OCI-LY7 (cell line): ENCODE measurements at regions not wholly inside any gene's neighbourhood (a gene's known extent, or its start where the extent isn't known, plus 50 kb on each side); places are given as distances from the start of the nearest gene placed in this dataset.

ENCODE experiments used
- BruUV-seq: library from RNA; stranded (reverse); fragments of 400-500 nt; replicated peaks from 2 replicates; lab custom pipeline; 2021; lab: Mats Ljungman, UMichigan
- CTCF ChIA-PET: fragments of 300-600 bp; sonication (Branson Sonifier 250); formaldehyde crosslinking; loops from one replicate; lab custom pipeline; 2022; ENCODE audit warnings: antibody characterized with exemption; ENCODE audit not compliant: unreplicated experiment; lab: Charles Lee
- POLR2A ChIA-PET: fragments of 300-600 bp; sonication (Branson Sonifier 250); formaldehyde crosslinking; loops from one replicate; lab custom pipeline; 2022; ENCODE audit warnings: antibody characterized with exemption; lab: Charles Lee
- DNase-seq: peaks from one replicate; pipeline ENCODE4 v3.0.0-alpha.2; 2015; ENCODE audit warnings: low spot score
- H2AFZ ChIP-seq: fragments of 200-600 bp; sonication (generic), shearing (Covaris generic); 2 replicates; pipeline ENCODE4 v1.6.1; 2014; ENCODE audit warnings: mild to moderate bottlenecking, antibody characterized with exemption, low read length, moderate library complexity
- H3K27ac ChIP-seq: fragments of 200-600 bp; sonication (generic); 2 replicates; pipeline ENCODE4 v1.5.1; 2014; ENCODE audit warnings: mixed run types, low read depth, mild to moderate bottlenecking, moderate library complexity, low read length, inconsistent platforms; ENCODE audit not compliant: poor library complexity, severe bottlenecking
- H3K36me3 ChIP-seq: fragments of 200-600 bp; sonication (generic); 2 replicates; pipeline ENCODE4 v1.6.1; 2014; ENCODE audit warnings: mild to moderate bottlenecking, antibody characterized with exemption, low read length, moderate library complexity, mixed read lengths; ENCODE audit not compliant: insufficient read depth
- H3K4me1 ChIP-seq: fragments of 200-600 bp; sonication (generic); 2 replicates; pipeline ENCODE4 v1.5.1; 2014; ENCODE audit warnings: mild to moderate bottlenecking, low read length; ENCODE audit not compliant: insufficient read depth, poor library complexity, severe bottlenecking
- H3K4me2 ChIP-seq: fragments of 200-600 bp; sonication (generic); 2 replicates; pipeline ENCODE4 v1.6.1; 2014; ENCODE audit warnings: mild to moderate bottlenecking, low read length
- H3K4me3 ChIP-seq: fragments of 200-600 bp; sonication (generic); 2 replicates; pipeline ENCODE4 v1.5.1; 2014; ENCODE audit warnings: mild to moderate bottlenecking, low read depth, low read length; ENCODE audit not compliant: poor library complexity, severe bottlenecking
- H3K79me2 ChIP-seq: fragments of 200-600 bp; sonication (generic); 2 replicates; pipeline ENCODE4 v1.6.1; 2016; ENCODE audit warnings: low read depth, mild to moderate bottlenecking, low read length, moderate library complexity, mixed read lengths; ENCODE audit not compliant: insufficient read depth
- H3K9me2 ChIP-seq: fragments of 200-600 bp; sonication (generic); 2 replicates; pipeline ENCODE4 v1.6.1; 2016; ENCODE audit warnings: mild to moderate bottlenecking, low read length, mixed read lengths; ENCODE audit not compliant: insufficient read depth
- H3K9me3 ChIP-seq: fragments of 200-600 bp; sonication (generic); 2 replicates; pipeline ENCODE4 v1.6.1; 2014; ENCODE audit warnings: mild to moderate bottlenecking, mixed run types, low read length, mixed read lengths
- H4K20me1 ChIP-seq: fragments of 200-600 bp; sonication (generic); 2 replicates; pipeline ENCODE4 v1.6.1; 2014; ENCODE audit warnings: mild to moderate bottlenecking, antibody characterized with exemption, low read length, moderate library complexity, mixed read lengths; ENCODE audit not compliant: insufficient read depth
- CTCF ChIP-seq: fragments of 200-600 bp; sonication (generic); conservative IDR thresholded peaks from 2 replicates; pipeline ENCODE4 v1.5.1; 2014; ENCODE audit warnings: mild to moderate bottlenecking, antibody characterized with exemption, low read length, moderate library complexity, mixed read lengths
- EZH2phosphoT487 ChIP-seq: fragments of 200-600 bp; sonication (generic); IDR thresholded peaks from 2 replicates; pipeline ENCODE4 v1.6.1; 2018; ENCODE audit warnings: low read depth, borderline replicate concordance, mild to moderate bottlenecking, mixed run types, antibody characterized with exemption, low read length, moderate library complexity, mixed read lengths
- intact Hi-C: fragments of 100-400 bp; cut with micrococcal nuclease; formaldehyde crosslinking; loops from one replicate; pipeline ENCODE4 v1.10.0; 2022; ENCODE audit not compliant: unreplicated experiment

GRCh38 chr13:44818428-44818827, 170.8 kb downstream of the NUFIP1 start:
- CTCF ChIA-PET = no interaction called here
- no peak overlapping the region for H3K4me2 ChIP-seq
- no peaks in the 10 kb centered on the region for H3K9me3 ChIP-seq
- POLR2A ChIA-PET = no interaction called here
- no peaks in the 10 kb centered on the region for H4K20me1 ChIP-seq
- no peaks in the 10 kb centered on the region for H3K36me3 ChIP-seq
- H3K79me2 ChIP-seq = no peaks in the 10 kb centered on the region
- no peak overlapping the region for H2AFZ ChIP-seq
- no peak overlapping the region for H3K4me3 ChIP-seq
- no peaks in the 10 kb centered on the region for H3K9me2 ChIP-seq
- H3K4me1 ChIP-seq = no peaks in the 10 kb centered on the region
- no peak overlapping the region for H3K27ac ChIP-seq
- BruUV-seq = no TSS peak
- intact Hi-C loops = no loop called here
- TF ChIP-seq EZH2phosphoT487 (no peak), CTCF (peak; percentile 35)
- no peak for DNase-seq

- Histone ChIP-seq H2AFZ (no peak overlapping the region), H3K4me2 (no peak overlapping the region), H3K27ac (no peak overlapping the region), H3K4me1 (no peaks in the 10 kb centered on the region), H3K36me3 (no peaks in the 10 kb centered on the region), H3K9me2 (no peaks in the 10 kb centered on the region), H3K9me3 (no peaks in the 10 kb centered on the region), H3K4me3 (no peak overlapping the region), H3K79me2 (no peaks in the 10 kb centered on the region), H4K20me1 (no peaks in the 10 kb centered on the region)
- TF ChIP-seq EZH2phosphoT487 (no peak), CTCF (no peak)
- ChIA-PET POLR2A (no interaction called here), CTCF (no interaction called here)
- BruUV-seq = no TSS peak
- intact Hi-C loops = no loop called here
- DNase-seq = no peak
Measured at GRCh38 chr13:44818016-44818415, 171.3 kb downstream of the NUFIP1 start.

- Histone ChIP-seq H3K27ac (no peak overlapping the region), H2AFZ (no peak overlapping the region), H3K4me2 (no peak overlapping the region), H3K36me3 (no peaks in the 10 kb centered on the region), H3K4me1 (no peaks in the 10 kb centered on the region), H3K4me3 (no peak overlapping the region), H3K9me3 (no peaks in the 10 kb centered on the region), H4K20me1 (no peaks in the 10 kb centered on the region), H3K79me2 (no peaks in the 10 kb centered on the region), H3K9me2 (no peaks in the 10 kb centered on the region)
- intact Hi-C loops = no loop called here
- CTCF ChIA-PET = no interaction called here
- POLR2A ChIA-PET = interaction anchor here (0.7 kb wide), 1 partner anchor 610 kb away, joined by 5 read pairs; no protein-coding TSS in a partner anchor
- no peak for TF ChIP-seq EZH2phosphoT487
- TF ChIP-seq CTCF = no peak
- no TSS peak for BruUV-seq
- no peak for DNase-seq
Measured at GRCh38 chr13:44817131-44817671, 172.1 kb downstream of the NUFIP1 start.
